Keratinocyte (primary cell): ENCODE measurements at regions not wholly inside any gene's neighbourhood (a gene's known extent, or its start where the extent isn't known, plus 50 kb on each side); places are given as distances from the start of the nearest gene placed in this dataset.
"Not testable (repeated sequence)": the region's sequence is repeated elsewhere in the genome, so short reads cannot be mapped to it uniquely, and the experiment has no call there.

ENCODE experiments used
- DNase-seq: peaks from one replicate; pipeline ENCODE4 v3.0.0-alpha.2; 2011; ENCODE audit warnings: low read depth, missing footprints, low spot score
- FAIRE-seq: peaks from 2 replicates; lab custom pipeline; 2011; peaks lifted over from hg19 to GRCh38; lab: Jason Lieb, UNC
- H2AFZ ChIP-seq: 2 replicates; pipeline ENCODE4 v1.6.0; 2012; ENCODE audit warnings: low read length, control low read depth, inconsistent platforms; ENCODE audit not compliant: control insufficient read depth
- H3K27ac ChIP-seq: 2 replicates; pipeline ENCODE4 v1.5.1; 2011; ENCODE audit warnings: low read length; ENCODE audit not compliant: control insufficient read depth, insufficient read depth
- H3K27me3 ChIP-seq: 3 replicates; pipeline ENCODE4 v1.6.0; 2011; ENCODE audit warnings: low read length; ENCODE audit not compliant: control insufficient read depth, insufficient read depth; ENCODE audit errors: extremely low read depth
- H3K36me3 ChIP-seq, 2 experiments: 2 replicates in 1 of 2; 3 replicates in 1 of 2; pipeline ENCODE4 v1.5.1; 2011; ENCODE audit warnings: low read length in 2 of 2, mild to moderate bottlenecking in 1 of 2; ENCODE audit not compliant: control insufficient read depth in 2 of 2, insufficient read depth in 2 of 2; ENCODE audit errors: extremely low read depth in 1 of 2
- H3K4me1 ChIP-seq: 3 replicates; pipeline ENCODE4 v1.5.1; 2011; ENCODE audit warnings: low read length; ENCODE audit not compliant: control insufficient read depth, insufficient read depth; ENCODE audit errors: extremely low read depth
- H3K4me2 ChIP-seq: 3 replicates; pipeline ENCODE4 v1.6.0; 2011; ENCODE audit warnings: low read depth, low read length; ENCODE audit not compliant: control insufficient read depth, insufficient read depth; ENCODE audit errors: extremely low read depth
- H3K4me3 ChIP-seq, 3 experiments: fragments of 200-600 bp in 1 of 3; sonication (generic) in 1 of 3; 2 replicates in 2 of 3; 3 replicates in 1 of 3; pipeline ENCODE4 v1.5.1; 2011 to 2016; ENCODE audit warnings: low read length in 3 of 3, mild to moderate bottlenecking in 3 of 3, control low read depth in 2 of 3, inconsistent platforms in 1 of 3, low read depth in 1 of 3, mixed read lengths in 1 of 3, mixed run types in 1 of 3, moderate library complexity in 1 of 3; ENCODE audit not compliant: control insufficient read depth in 2 of 3, insufficient read depth in 2 of 3; ENCODE audit errors: extremely low read depth in 1 of 3
- H3K79me2 ChIP-seq: 2 replicates; pipeline ENCODE4 v1.6.0; 2012; ENCODE audit warnings: low read length; ENCODE audit not compliant: control insufficient read depth, insufficient read depth
- H3K9ac ChIP-seq: 3 replicates; pipeline ENCODE4 v1.6.0; 2011; ENCODE audit warnings: low read length; ENCODE audit not compliant: control insufficient read depth, insufficient read depth; ENCODE audit errors: extremely low read depth
- H3K9me1 ChIP-seq: 3 replicates; pipeline ENCODE4 v1.6.0; 2011; ENCODE audit warnings: low read length; ENCODE audit not compliant: control insufficient read depth, insufficient read depth; ENCODE audit errors: extremely low read depth
- H3K9me3 ChIP-seq: 2 replicates; pipeline ENCODE4 v1.5.1; 2012; ENCODE audit warnings: low read depth, low read length; ENCODE audit not compliant: control insufficient read depth
- H4K20me1 ChIP-seq: 3 replicates; pipeline ENCODE4 v1.6.0; 2011; ENCODE audit warnings: low read length; ENCODE audit not compliant: control insufficient read depth, insufficient read depth; ENCODE audit errors: extremely low read depth
- EZH2 ChIP-seq: IDR thresholded peaks from one replicate; pipeline ENCODE4 v1.6.1; 2012; ENCODE audit warnings: inconsistent platforms, mild to moderate bottlenecking, low read length, moderate library complexity
- dilution Hi-C: fragments of 300-500 bp; cut with MboI; formaldehyde crosslinking; loops from one replicate; pipeline ENCODE4 v1.7.0; 2020; ENCODE audit warnings: low sequenced_read_pairs; ENCODE audit not compliant: extremely low pct_ligation_motif_present
- TF ChIP-seq, protein P1 (sequence below), 3 experiments: IDR thresholded peaks in 1 of 3; conservative IDR thresholded peaks in 1 of 3; optimal IDR thresholded peaks in 1 of 3; 2 replicates in 2 of 3; 3 replicates in 1 of 3; pipeline versions ENCODE3 to v1.5.1; 2011; ENCODE audit warnings: low read length in 3 of 3, mild to moderate bottlenecking in 3 of 3, moderate library complexity in 2 of 3, control low read depth in 1 of 3, inconsistent platforms in 1 of 3; ENCODE audit not compliant: insufficient read depth in 2 of 3; ENCODE audit errors: extremely low read depth in 1 of 3

DNA sequence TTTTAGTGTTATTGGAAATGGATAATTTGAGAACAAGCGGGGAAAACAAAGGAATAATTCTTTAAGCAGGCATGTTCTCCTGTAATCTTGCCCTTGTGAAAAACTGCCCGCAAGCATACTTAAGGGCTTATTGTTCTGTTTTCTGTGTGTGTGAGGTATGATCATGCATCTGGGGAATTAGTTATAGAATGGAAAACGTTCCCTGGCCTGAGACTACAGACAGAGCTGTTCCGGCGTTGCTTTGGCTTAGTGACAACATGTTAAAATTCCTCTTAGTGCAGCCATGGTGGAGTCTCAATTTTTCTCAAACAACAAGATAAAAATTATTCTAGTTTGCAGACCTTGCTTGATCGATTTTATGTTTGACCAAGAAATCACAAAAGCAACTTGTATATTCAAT lies 560.2 kb upstream of the SPRY2 start:
- no peaks in the 10 kb centered on the region for H3K79me2 ChIP-seq
- no peak overlapping the region for H3K9ac ChIP-seq
- H3K9me1 ChIP-seq: no peaks in the 10 kb centered on the region
- dilution Hi-C loops: no loop called here
- no peak overlapping the region for H3K27ac ChIP-seq
- no peaks in the 10 kb centered on the region for H3K36me3 ChIP-seq
- no peaks in the 10 kb centered on the region for H3K4me1 ChIP-seq
- H3K27me3 ChIP-seq: no peaks in the 10 kb centered on the region
- H3K4me3 ChIP-seq: no peak overlapping the region
- no peak for TF ChIP-seq EZH2
- TF ChIP-seq, protein P1, sequence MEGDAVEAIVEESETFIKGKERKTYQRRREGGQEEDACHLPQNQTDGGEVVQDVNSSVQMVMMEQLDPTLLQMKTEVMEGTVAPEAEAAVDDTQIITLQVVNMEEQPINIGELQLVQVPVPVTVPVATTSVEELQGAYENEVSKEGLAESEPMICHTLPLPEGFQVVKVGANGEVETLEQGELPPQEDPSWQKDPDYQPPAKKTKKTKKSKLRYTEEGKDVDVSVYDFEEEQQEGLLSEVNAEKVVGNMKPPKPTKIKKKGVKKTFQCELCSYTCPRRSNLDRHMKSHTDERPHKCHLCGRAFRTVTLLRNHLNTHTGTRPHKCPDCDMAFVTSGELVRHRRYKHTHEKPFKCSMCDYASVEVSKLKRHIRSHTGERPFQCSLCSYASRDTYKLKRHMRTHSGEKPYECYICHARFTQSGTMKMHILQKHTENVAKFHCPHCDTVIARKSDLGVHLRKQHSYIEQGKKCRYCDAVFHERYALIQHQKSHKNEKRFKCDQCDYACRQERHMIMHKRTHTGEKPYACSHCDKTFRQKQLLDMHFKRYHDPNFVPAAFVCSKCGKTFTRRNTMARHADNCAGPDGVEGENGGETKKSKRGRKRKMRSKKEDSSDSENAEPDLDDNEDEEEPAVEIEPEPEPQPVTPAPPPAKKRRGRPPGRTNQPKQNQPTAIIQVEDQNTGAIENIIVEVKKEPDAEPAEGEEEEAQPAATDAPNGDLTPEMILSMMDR (optimal IDR thresholded peaks at IDR 0.05 in 1 of 3, IDR thresholded peaks at IDR 0.05 in 1 of 3, conservative IDR thresholded peaks at IDR 0.05 in 1 of 3; ENCODE audit: extremely low read depth in 1 of 3, insufficient read depth in 2 of 3, low read length in 3 of 3): no peak
- H4K20me1 ChIP-seq: no peaks in the 10 kb centered on the region
- FAIRE-seq (no peak), DNase-seq (no peak)
- no peak overlapping the region for H2AFZ ChIP-seq
- H3K4me2 ChIP-seq: no peak overlapping the region
- H3K9me3 ChIP-seq: no peaks in the 10 kb centered on the region

DNA sequence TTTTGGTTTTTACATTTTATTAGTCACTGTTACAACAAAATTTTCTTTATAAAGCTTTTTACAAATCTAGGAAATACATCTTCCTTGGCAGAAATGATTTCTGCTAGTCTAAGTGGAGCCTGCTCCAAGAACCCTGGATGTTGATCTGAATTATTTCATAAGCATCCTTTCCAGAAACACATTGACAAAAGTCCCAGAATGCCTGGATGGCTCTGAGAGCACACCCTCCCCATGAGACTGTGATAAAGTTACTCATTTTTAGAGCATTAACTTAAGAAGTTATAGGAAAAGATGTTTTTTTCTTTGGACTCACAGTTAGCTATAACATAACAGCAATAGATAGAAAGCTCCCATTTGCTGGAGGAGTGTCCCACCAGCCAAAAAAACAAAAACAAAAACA lies 559.6 kb upstream of the SPRY2 start:
- no peak for FAIRE-seq
- dilution Hi-C loops: no loop called here

DNA sequence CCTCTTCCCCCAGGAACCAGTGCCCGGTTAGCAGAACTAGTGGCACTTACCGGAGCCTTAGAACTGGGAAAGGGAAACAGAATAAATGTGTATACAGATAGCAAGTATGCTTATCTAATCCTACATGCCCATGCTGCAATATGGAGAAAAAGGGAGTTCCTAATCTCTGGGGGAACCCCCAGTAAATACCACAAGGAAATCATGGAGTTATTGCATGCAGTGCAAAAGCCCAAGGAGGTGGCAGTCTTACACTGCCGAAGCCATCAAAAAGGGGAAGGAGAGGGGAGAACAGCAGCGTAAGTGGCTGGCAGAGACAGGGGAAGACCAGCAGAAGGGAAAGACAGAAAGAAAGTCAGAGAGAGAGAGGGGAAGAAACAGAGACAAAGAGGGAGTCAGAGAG lies 556.7 kb upstream of the SPRY2 start:
- H3K4me3 ChIP-seq, H3K9ac ChIP-seq, H3K9me3 ChIP-seq, H3K36me3 ChIP-seq, H4K20me1 ChIP-seq, H3K79me2 ChIP-seq, H3K9me1 ChIP-seq, H3K4me1 ChIP-seq, FAIRE-seq, dilution Hi-C loops, DNase-seq, H2AFZ ChIP-seq, H3K27me3 ChIP-seq, H3K27ac ChIP-seq, H3K4me2 ChIP-seq: not testable (repeated sequence)

More for the DNA sequence above, 559.6 kb upstream of the SPRY2 start:
- H3K4me1 ChIP-seq: no peaks in the 10 kb centered on the region
- no peak overlapping the region for H3K27ac ChIP-seq
- no peaks in the 10 kb centered on the region for H3K36me3 ChIP-seq
- no peak overlapping the region for H3K9ac ChIP-seq
- H3K4me2 ChIP-seq: no peak overlapping the region
- H3K4me3 ChIP-seq: no peak overlapping the region
- H3K79me2 ChIP-seq: no peaks in the 10 kb centered on the region
- H3K9me3 ChIP-seq: no peaks in the 10 kb centered on the region
- H4K20me1 ChIP-seq: no peaks in the 10 kb centered on the region
- H3K27me3 ChIP-seq: no peaks in the 10 kb centered on the region
- no peak overlapping the region for H2AFZ ChIP-seq
- no peaks in the 10 kb centered on the region for H3K9me1 ChIP-seq
- TF ChIP-seq EZH2: no peak
- TF ChIP-seq, protein P1 (optimal IDR thresholded peaks at IDR 0.05 in 1 of 3, IDR thresholded peaks at IDR 0.05 in 1 of 3, conservative IDR thresholded peaks at IDR 0.05 in 1 of 3; ENCODE audit: extremely low read depth in 1 of 3, insufficient read depth in 2 of 3, low read length in 3 of 3): no peak
- no peak for DNase-seq
